OCI-LY7 (cell line): ENCODE measurements at regions not wholly inside any gene's neighbourhood (a gene's known extent, or its start where the extent isn't known, plus 50 kb on each side); places are given as distances from the start of the nearest gene placed in this dataset.

ENCODE experiments used
- EZH2phosphoT487 ChIP-seq: fragments of 200-600 bp; sonication (generic); IDR thresholded peaks from 2 replicates; pipeline ENCODE4 v1.6.1; 2018; ENCODE audit warnings: low read depth, borderline replicate concordance, mild to moderate bottlenecking, mixed run types, antibody characterized with exemption, low read length, moderate library complexity, mixed read lengths
- TF ChIP-seq, protein P1 (sequence below): fragments of 200-600 bp; sonication (generic); conservative IDR thresholded peaks from 2 replicates; pipeline ENCODE4 v1.5.1; 2014; ENCODE audit warnings: mild to moderate bottlenecking, antibody characterized with exemption, low read length, moderate library complexity, mixed read lengths

DNA sequence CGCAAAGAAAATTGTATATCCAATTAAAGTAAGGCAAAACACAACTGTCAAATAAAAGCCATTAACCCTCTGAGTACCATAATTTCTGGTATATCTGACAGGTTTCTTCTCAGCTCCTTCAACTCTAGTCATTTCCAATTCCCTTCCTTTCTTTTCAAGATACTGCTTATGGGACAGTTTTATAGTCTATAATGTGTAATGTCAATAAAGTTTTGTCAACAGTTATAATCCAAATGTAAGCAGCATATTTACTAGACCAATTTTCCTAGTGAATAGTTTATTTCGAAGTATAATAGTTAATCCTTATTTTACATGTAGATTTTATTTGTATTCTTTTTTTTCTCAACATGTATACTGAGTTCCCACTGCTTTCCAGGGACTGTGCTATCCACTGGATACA is 1081.8 kb downstream of the EPHA7 start:
- TF ChIP-seq, protein P1, sequence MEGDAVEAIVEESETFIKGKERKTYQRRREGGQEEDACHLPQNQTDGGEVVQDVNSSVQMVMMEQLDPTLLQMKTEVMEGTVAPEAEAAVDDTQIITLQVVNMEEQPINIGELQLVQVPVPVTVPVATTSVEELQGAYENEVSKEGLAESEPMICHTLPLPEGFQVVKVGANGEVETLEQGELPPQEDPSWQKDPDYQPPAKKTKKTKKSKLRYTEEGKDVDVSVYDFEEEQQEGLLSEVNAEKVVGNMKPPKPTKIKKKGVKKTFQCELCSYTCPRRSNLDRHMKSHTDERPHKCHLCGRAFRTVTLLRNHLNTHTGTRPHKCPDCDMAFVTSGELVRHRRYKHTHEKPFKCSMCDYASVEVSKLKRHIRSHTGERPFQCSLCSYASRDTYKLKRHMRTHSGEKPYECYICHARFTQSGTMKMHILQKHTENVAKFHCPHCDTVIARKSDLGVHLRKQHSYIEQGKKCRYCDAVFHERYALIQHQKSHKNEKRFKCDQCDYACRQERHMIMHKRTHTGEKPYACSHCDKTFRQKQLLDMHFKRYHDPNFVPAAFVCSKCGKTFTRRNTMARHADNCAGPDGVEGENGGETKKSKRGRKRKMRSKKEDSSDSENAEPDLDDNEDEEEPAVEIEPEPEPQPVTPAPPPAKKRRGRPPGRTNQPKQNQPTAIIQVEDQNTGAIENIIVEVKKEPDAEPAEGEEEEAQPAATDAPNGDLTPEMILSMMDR, result no peak
- TF ChIP-seq EZH2phosphoT487, result no peak
